ENCODE measurements at regions not wholly inside any gene's neighbourhood (a gene's known extent, or its start where the extent isn't known, plus 50 kb on each side); places are given as distances from the start of the nearest gene placed in this dataset.
"Not testable (repeated sequence)": the region's sequence is repeated elsewhere in the genome, so short reads cannot be mapped to it uniquely, and the experiment has no call there.

- no peak for DNase-seq
These were observed 160.8 kb upstream of the NPSR1 start for GRCh38 chr7:34497153-34497777.

GRCh38 chr7:34501156-34501555, 156.9 kb upstream of the NPSR1 start:
- DNase-seq, result no peak

GRCh38 chr7:34507191-34507590, 150.8 kb upstream of the NPSR1 start:
- no peak for DNase-seq

- no peak for DNase-seq
These were observed 134.6 kb upstream of the NPSR1 start for GRCh38 chr7:34523226-34523918.

GRCh38 chr7:34530259-34530658, 127.8 kb upstream of the NPSR1 start:
- DNase-seq, result no peak

GRCh38 chr7:34539003-34539402, 119.0 kb upstream of the NPSR1 start:
- no peak for DNase-seq

GRCh38 chr7:34544621-34545020, 113.4 kb upstream of the NPSR1 start:
- DNase-seq, result no peak

GRCh38 chr7:34550996-34551395, 107.0 kb upstream of the NPSR1 start:
- DNase-seq, result no peak

GRCh38 chr7:34552502-34552901, 105.5 kb upstream of the NPSR1 start:
- no peak for DNase-seq

GRCh38 chr7:34558022-34558421, 100.0 kb upstream of the NPSR1 start:
- DNase-seq, result no peak

- DNase-seq, result no peak
These were observed 93.9 kb upstream of the NPSR1 start for GRCh38 chr7:34564091-34564490.

- no peak for DNase-seq
These were observed 90.1 kb upstream of the NPSR1 start for GRCh38 chr7:34567906-34568305.

- DNase-seq, result no peak
These were observed 87.9 kb upstream of the NPSR1 start for GRCh38 chr7:34569975-34570699.

GRCh38 chr7:34575006-34575405, 83.0 kb upstream of the NPSR1 start:
- DNase-seq, result no peak

- not testable (repeated sequence) for DNase-seq
These were observed 80.1 kb upstream of the NPSR1 start for GRCh38 chr7:34577934-34578333.

- not testable (repeated sequence) for DNase-seq
These were observed 76.3 kb upstream of the NPSR1 start for GRCh38 chr7:34581698-34582097.

GRCh38 chr7:34584526-34584925, 73.5 kb upstream of the NPSR1 start:
- DNase-seq, result no peak

- no peak for DNase-seq
These were observed 61.1 kb upstream of the NPSR1 start for GRCh38 chr7:34596887-34597286.

- no peak for DNase-seq
These were observed 54.1 kb upstream of the NPSR1 start for GRCh38 chr7:34603711-34604444.
